H1 (cell line): ENCODE measurements at regions not wholly inside any gene's neighbourhood (a gene's known extent, or its start where the extent isn't known, plus 50 kb on each side); places are given as distances from the start of the nearest gene placed in this dataset.

Source experiments
- CHD2 ChIP-seq: IDR thresholded peaks from 2 replicates; pipeline ENCODE4 v1.6.1; 2012; ENCODE audit warnings: low read length, improper control_type of control experiment
- EGR1 ChIP-seq: IDR thresholded peaks from 2 replicates; pipeline ENCODE4 v1.6.1; 2011; ENCODE audit warnings: low read depth, low read length, borderline replicate concordance
- EP300 ChIP-seq, 2 experiments: IDR thresholded peaks; 1 replicate in 1 of 2; 2 replicates in 1 of 2; pipeline ENCODE4 v1.6.1; 2011 to 2012; ENCODE audit warnings: low read depth in 2 of 2, low read length in 2 of 2, mild to moderate bottlenecking in 2 of 2, borderline replicate concordance in 1 of 2, inconsistent platforms in 1 of 2, moderate library complexity in 1 of 2
- FOSL1 ChIP-seq: IDR thresholded peaks from 2 replicates; pipeline ENCODE4 v1.6.1; 2011; ENCODE audit warnings: mild to moderate bottlenecking, low read depth, low read length, moderate library complexity; ENCODE audit not compliant: insufficient read depth
- JUND ChIP-seq: IDR thresholded peaks from 2 replicates; pipeline ENCODE4 v1.6.1; 2011; ENCODE audit warnings: mild to moderate bottlenecking, improper control_type of control experiment, low read length
- NANOG ChIP-seq: IDR thresholded peaks from 2 replicates; pipeline ENCODE4 v1.6.1; 2011; ENCODE audit warnings: low read length, low read depth, mild to moderate bottlenecking, inconsistent platforms; ENCODE audit not compliant: insufficient read depth, poor library complexity, severe bottlenecking
- TF ChIP-seq, protein P1 (sequence below): IDR thresholded peaks from 2 replicates; pipeline ENCODE4 v1.6.1; 2011; ENCODE audit warnings: low read length, improper control_type of control experiment

GRCh38 chr13:65725006-65725405 is 1505.1 kb downstream of the PCDH9 start (continued):
- TF ChIP-seq FOSL1 (no peak), JUND (no peak), CHD2 (no peak), NANOG (no peak), EP300 (IDR thresholded peaks at IDR 0.05; ENCODE audit: borderline replicate concordance in 1 of 2, low read depth in 2 of 2, low read length in 2 of 2) (no peak), EGR1 (no peak)
- TF ChIP-seq, protein P1, sequence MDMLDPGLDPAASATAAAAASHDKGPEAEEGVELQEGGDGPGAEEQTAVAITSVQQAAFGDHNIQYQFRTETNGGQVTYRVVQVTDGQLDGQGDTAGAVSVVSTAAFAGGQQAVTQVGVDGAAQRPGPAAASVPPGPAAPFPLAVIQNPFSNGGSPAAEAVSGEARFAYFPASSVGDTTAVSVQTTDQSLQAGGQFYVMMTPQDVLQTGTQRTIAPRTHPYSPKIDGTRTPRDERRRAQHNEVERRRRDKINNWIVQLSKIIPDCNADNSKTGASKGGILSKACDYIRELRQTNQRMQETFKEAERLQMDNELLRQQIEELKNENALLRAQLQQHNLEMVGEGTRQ = no peak
- TF ChIP-seq, all 59 proteins: peak for 0
